ENCODE measurements at regions not wholly inside any gene's neighbourhood (a gene's known extent, or its start where the extent isn't known, plus 50 kb on each side); places are given as distances from the start of the nearest gene placed in this dataset.

DNA sequence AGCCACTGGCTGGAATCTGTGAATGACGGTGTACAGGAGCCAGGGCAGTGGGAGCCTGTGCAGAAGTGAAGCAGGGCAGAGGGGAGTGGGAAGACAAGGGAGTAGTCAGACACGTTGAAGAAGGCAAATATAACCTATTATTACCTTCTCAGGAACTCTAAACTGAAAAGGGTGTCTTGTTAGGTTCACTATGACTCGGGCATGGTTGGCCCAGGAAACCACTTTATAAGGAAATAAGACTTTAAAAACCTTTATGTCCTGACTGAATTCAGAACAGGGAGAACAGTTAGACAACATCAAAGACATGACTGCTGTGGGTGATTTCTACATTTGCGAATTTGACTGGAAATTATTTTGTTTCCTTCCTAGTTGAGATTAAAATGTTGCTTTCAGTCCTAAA, 107.5 kb downstream of the ACER2 start:
- no peaks in the 10 kb centered on the region for H3K27me3 ChIP-seq (ENCODE audit: insufficient read depth, low read depth, severe bottlenecking)
- TF ChIP-seq, protein P1, sequence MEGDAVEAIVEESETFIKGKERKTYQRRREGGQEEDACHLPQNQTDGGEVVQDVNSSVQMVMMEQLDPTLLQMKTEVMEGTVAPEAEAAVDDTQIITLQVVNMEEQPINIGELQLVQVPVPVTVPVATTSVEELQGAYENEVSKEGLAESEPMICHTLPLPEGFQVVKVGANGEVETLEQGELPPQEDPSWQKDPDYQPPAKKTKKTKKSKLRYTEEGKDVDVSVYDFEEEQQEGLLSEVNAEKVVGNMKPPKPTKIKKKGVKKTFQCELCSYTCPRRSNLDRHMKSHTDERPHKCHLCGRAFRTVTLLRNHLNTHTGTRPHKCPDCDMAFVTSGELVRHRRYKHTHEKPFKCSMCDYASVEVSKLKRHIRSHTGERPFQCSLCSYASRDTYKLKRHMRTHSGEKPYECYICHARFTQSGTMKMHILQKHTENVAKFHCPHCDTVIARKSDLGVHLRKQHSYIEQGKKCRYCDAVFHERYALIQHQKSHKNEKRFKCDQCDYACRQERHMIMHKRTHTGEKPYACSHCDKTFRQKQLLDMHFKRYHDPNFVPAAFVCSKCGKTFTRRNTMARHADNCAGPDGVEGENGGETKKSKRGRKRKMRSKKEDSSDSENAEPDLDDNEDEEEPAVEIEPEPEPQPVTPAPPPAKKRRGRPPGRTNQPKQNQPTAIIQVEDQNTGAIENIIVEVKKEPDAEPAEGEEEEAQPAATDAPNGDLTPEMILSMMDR (IDR thresholded peaks at IDR 0.05; ENCODE audit: low read depth, low read length) = no peak
- H3K36me3 ChIP-seq = no peaks in the 10 kb centered on the region
- H3K9me3 ChIP-seq (ENCODE audit: severe bottlenecking) = no peaks in the 10 kb centered on the region
- no peak for DNase-seq
- no peak overlapping the region for H3K4me3 ChIP-seq (ENCODE audit: low read depth, low read length)
- H3K27ac ChIP-seq = no peak overlapping the region

DNA sequence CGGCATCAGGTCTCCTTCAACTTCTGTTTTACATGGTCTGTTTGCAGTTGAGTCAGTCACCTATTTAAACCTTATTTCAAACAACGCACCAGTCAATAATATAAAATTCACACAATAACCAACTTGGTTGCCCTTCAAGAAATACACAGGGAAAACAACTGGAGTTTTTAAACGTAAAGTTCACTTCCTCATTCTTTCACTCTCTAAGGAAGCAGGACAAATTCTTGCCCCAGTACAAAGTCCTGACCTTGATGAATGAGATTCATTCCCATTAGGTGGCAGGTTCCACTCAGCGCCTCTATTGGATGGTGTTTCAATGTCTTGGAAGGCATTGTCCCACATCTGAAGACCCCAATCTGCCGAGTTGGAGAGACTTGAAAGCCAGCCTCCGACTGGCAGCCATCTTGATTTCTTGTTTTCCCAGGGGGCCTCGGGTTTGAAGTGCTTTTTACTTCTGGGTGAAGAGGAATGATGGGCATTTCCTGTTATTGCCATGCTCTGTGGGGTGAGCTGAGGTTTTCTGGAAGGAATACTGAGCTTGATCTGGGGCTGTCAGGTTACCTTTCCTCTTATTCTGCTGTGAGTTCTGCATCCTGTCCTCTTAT, 105.0 kb downstream of the ACER2 start:
- Histone ChIP-seq H3K4me3 (ENCODE audit: low read depth, low read length) (no peak overlapping the region), H3K9me3 (ENCODE audit: severe bottlenecking) (no peaks in the 10 kb centered on the region), H3K36me3 (no peaks in the 10 kb centered on the region), H3K27ac (no peak overlapping the region), H3K27me3 (ENCODE audit: insufficient read depth, low read depth, severe bottlenecking) (no peaks in the 10 kb centered on the region)
- DNase-seq = no peak
- TF ChIP-seq, protein P1 (IDR thresholded peaks at IDR 0.05; ENCODE audit: low read depth, low read length) = no peak

DNA sequence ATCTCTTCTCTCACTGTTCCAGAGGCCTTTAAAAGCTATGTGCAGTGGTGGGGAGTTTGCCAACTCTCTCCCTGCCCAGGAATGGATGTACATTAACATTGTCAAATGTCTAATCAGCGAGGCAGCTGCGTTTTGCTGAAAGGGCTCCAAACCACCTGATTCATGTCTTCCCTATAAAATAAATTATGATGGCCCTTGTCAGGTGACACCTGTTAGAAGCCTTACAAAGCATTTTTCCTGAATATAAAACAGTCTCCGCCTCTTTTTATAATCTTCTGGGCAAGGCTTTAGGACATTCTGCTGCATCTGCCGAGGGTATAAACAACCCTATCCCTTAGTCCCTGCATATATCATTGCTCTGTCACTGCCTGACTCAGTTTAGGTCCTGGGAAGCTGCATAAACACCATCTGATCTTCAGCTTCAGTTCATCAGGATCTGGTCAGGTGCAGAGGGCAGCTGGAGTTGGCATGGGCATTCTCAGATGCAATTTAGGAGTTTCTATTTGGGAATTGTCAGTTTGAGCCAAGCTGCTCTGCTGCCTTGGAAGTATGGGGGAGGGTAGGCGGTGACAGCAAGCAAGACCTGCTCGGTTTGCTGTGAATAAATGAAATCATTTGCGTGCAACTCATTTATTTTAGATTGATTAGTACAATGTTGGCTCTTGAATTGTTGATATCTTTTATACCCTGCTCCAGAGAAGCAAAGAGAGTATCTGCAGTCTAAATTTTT, 103.5 kb downstream of the ACER2 start:
- no peaks in the 10 kb centered on the region for H3K9me3 ChIP-seq (ENCODE audit: severe bottlenecking)
- no peak for DNase-seq
- H3K4me3 ChIP-seq (ENCODE audit: low read depth, low read length) = no peak overlapping the region
- TF ChIP-seq, protein P1 (IDR thresholded peaks at IDR 0.05; ENCODE audit: low read depth, low read length) = no peak
- no peaks in the 10 kb centered on the region for H3K36me3 ChIP-seq
- H3K27me3 ChIP-seq (ENCODE audit: insufficient read depth, low read depth, severe bottlenecking) = no peaks in the 10 kb centered on the region
- H3K27ac ChIP-seq = no peak overlapping the region

DNA sequence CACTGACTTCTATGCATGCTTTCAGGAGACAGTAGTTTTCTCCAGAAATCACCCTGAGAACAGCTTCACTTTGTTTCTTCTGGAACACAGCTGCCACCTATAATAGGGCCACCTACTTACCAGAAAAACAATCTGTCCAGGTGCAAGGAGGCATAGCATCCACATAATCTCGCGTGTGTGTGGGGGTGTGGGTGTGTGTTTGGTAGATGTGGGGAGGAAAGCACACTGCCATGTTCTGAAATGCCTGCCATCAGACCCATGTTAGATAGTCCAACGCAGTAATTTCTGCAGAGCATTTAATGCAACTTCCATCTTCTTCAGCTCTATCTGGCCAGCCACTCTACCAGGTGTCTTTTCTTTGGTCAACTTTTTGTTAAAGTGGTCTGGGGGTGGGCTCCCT, 102.9 kb downstream of the ACER2 start:
- Histone ChIP-seq H3K27ac (no peak overlapping the region), H3K4me3 (ENCODE audit: low read depth, low read length) (no peak overlapping the region), H3K36me3 (no peaks in the 10 kb centered on the region), H3K9me3 (ENCODE audit: severe bottlenecking) (no peaks in the 10 kb centered on the region), H3K27me3 (ENCODE audit: insufficient read depth, low read depth, severe bottlenecking) (no peaks in the 10 kb centered on the region)
- no peak for DNase-seq
- TF ChIP-seq, protein P1 (IDR thresholded peaks at IDR 0.05; ENCODE audit: low read depth, low read length) = no peak

DNA sequence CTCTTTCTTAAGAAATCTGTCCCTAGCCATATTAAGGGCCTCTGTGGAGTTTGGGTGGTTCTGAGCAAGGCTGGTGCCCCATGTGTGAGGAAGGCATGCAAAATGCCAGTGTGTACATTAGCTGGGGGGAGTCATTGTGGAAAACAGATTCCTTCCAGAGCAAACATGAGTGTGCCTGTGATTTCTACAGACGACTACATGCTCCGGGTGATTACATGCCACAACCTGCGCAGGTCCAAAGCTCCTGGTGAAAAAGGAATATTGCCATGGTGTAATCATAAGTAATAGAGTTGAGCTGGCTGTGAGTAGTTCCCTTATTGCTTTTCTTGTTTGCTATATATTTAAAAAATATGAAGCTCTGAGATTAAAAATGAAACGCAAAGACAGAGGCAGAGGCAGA, 102.1 kb downstream of the ACER2 start:
- Histone ChIP-seq H3K27ac (no peak overlapping the region), H3K36me3 (no peaks in the 10 kb centered on the region), H3K4me3 (ENCODE audit: low read depth, low read length) (no peak overlapping the region), H3K27me3 (ENCODE audit: insufficient read depth, low read depth, severe bottlenecking) (no peaks in the 10 kb centered on the region), H3K9me3 (ENCODE audit: severe bottlenecking) (no peaks in the 10 kb centered on the region)
- TF ChIP-seq, protein P1 (IDR thresholded peaks at IDR 0.05; ENCODE audit: low read depth, low read length) = no peak
- no peak for DNase-seq

Measured in WERI-Rb-1 (cell line).